Heart left ventricle (tissue), 16 donors: ENCODE measurements at regions not wholly inside any gene's neighbourhood (a gene's known extent, or its start where the extent isn't known, plus 50 kb on each side); places are given as distances from the start of the nearest gene placed in this dataset.

Experiments
- ATAC-seq, 4 donors: fragments of 200-7000 bp; cut with Tn5 transposase; one replicate each; pipeline ENCODE4 v1.9.1; 2020 to 2022; ENCODE audit warnings: moderate library complexity in 4 of 4, mild to moderate bottlenecking in 3 of 4, moderate number of reproducible peaks in 1 of 4
- DNase-seq, 5 donors: peaks; one replicate each; pipeline ENCODE4 v3.0.0-alpha.2; 2020
- H3K27ac ChIP-seq, 12 donors: fragments of 200-600 bp; sonication (generic) in 4 of 12; one replicate each; pipeline versions ENCODE4 v1.5.0 to v1.8.0; 2016 to 2022; ENCODE audit warnings: mild to moderate bottlenecking in 2 of 12
- H3K27me3 ChIP-seq, 9 donors: fragments of 200-600 bp; sonication (generic) in 2 of 9; one replicate each; pipeline versions ENCODE4 v1.5.1 to v1.8.0; 2016 to 2022; ENCODE audit warnings: mild to moderate bottlenecking in 3 of 9
- H3K36me3 ChIP-seq, 9 donors: fragments of 200-600 bp; sonication (generic) in 2 of 9; one replicate each; pipeline versions ENCODE4 v1.5.0 to v1.8.0; 2018 to 2022; ENCODE audit warnings: mild to moderate bottlenecking in 2 of 9
- H3K4me1 ChIP-seq, 12 donors: fragments of 200-600 bp; sonication (generic) in 4 of 12; one replicate each; pipeline versions ENCODE4 v1.5.0 to v1.8.0; 2016 to 2022; ENCODE audit warnings: mild to moderate bottlenecking in 3 of 12
- H3K4me3 ChIP-seq, 12 donors: fragments of 200-600 bp; sonication (generic) in 4 of 12; one replicate each; pipeline versions ENCODE4 v1.5.0 to v1.8.0; 2017 to 2022; ENCODE audit warnings: mild to moderate bottlenecking in 9 of 12, moderate library complexity in 4 of 12
- H3K9me3 ChIP-seq, 12 donors: fragments of 200-600 bp; sonication (generic) in 4 of 12; one replicate each; pipeline versions ENCODE4 v1.5.0 to v1.8.0; 2016 to 2022; ENCODE audit warnings: mild to moderate bottlenecking in 1 of 12
- CTCF ChIP-seq, 12 donors: fragments of 200-600 bp; sonication (generic) in 4 of 12; IDR thresholded peaks; one replicate each; pipeline versions ENCODE4 v1.5.0 to v1.8.0; 2018 to 2022; ENCODE audit warnings: antibody characterized with exemption in 12 of 12, mild to moderate bottlenecking in 5 of 12
- POLR2A ChIP-seq, 2 donors: fragments of 450-650 bp; IDR thresholded peaks; one replicate each; pipeline ENCODE4 v1.6.1; 2017; ENCODE audit warnings: antibody characterized with exemption in 2 of 2, mild to moderate bottlenecking in 2 of 2, moderate library complexity in 2 of 2
- WGBS, 4 donors: extraction: QIAGEN DNeasy Blood & Tissue Kit in 2 of 4; methylation state at CpG; one replicate each; pipeline versions ENCODE4 v1.1.5 to v1.1.7; 2013 to 2018; 5-methylcytosine and 5-hydroxymethylcytosine counted together
- intact Hi-C, 10 donors: fragments of 100-400 bp; cut with DNase I; formaldehyde crosslinking; loops; one replicate each; pipeline versions ENCODE4 v1.11.1 to v1.14.2; 2022
- donor health status: ischemic (EF 13 %, LVEDD 7.1; RV severe dilation, severe dysfunction).
- donor health status: healthy with polysubstance abuse.
- donor health status: DM: no; HTN: yes; CAD: no.
- donor health status: DM: no; HTN: no; CAD: no.
- donor health status: ischemic (EF 25% LVEDD 6.9; RV normal size, moderate dysfunction).
- donor health status: ischemic (EF 25% LVEDD 5.7; RV mildly dilated, moderate dysfunction).
- donor health status: healthy.
- donor health status: DM: yes; HTN: yes; CAD: no.
- donor health status: ischemic (EF 35%, LVEDD 5.7; RV mildly dilated, moderate dysfunction).
- donor health status: nonischemic (EF 11% LVEDD 7.7; RV severe dilation, severe dysfunction).
- donor health status: DM: yes; HTN: yes; CAD: no.
- donor health status: PGD.
- donor health status: ischemic (EF 29% LVEDD 5.4; RV normal size, mild dysfunction).
- donor health status: nonischemic (EF 23%, LVEDD 6.1; RV moderate dilation, normal function).

GRCh38 chrX:1792636-1793035, 177.8 kb downstream of the ASMT start:
- TF ChIP-seq POLR2A (IDR thresholded peaks at IDR 0.05) (no peak), CTCF (IDR thresholded peaks at IDR 0.05) (no peak)
- no peaks in the 10 kb centered on the region for H3K4me1 ChIP-seq
- WGBS, 4 donors: 57 to 79% (median 69%) methylated on average over 1 of the region's 1 CpG
- no peaks in the 10 kb centered on the region for H3K27me3 ChIP-seq
- intact Hi-C loops: no loop called here
- no peak overlapping the region for H3K4me3 ChIP-seq
- H3K36me3 ChIP-seq: no peaks in the 10 kb centered on the region
- no peaks in the 10 kb centered on the region for H3K9me3 ChIP-seq
- DNase-seq (no peak), ATAC-seq (no peak)
- H3K27ac ChIP-seq: no peak overlapping the region

GRCh38 chrX:1794586-1794985, 179.7 kb downstream of the ASMT start:
- WGBS, 4 donors: 71 to 85% (median 80%) methylated on average over 8 to 9 of the region's 9 CpGs
- no peak for DNase-seq

DNA sequence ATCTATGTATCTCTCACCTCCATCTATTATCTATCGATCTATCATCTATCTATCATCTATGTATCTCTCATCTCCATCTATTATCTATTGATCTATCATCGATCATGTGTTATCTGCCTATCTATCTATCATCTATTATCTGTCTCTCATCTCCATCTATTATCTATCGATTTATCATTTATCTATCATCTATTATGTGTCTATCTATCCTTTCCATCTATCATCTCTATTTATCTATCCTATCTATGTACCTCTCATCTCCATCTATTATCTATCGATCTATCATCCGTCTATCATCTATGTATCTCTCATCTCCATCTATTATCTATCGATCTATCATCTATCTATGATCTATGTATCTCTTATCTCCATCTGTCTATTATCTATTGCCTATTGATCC, 188.1 kb downstream of the ASMT start:
- 90 to 94% (median 91%) methylated on average over 6 of the region's 6 CpGs for WGBS, 4 donors
- no peak for DNase-seq
- H3K4me3 ChIP-seq: no peak overlapping the region
- intact Hi-C loops: no loop called here
- ATAC-seq: no peak
- no peaks in the 10 kb centered on the region for H3K9me3 ChIP-seq
- no peak for TF ChIP-seq POLR2A (IDR thresholded peaks at IDR 0.05)
- no peak for TF ChIP-seq CTCF (IDR thresholded peaks at IDR 0.05)
- no peaks in the 10 kb centered on the region for H3K36me3 ChIP-seq
- no peaks in the 10 kb centered on the region for H3K4me1 ChIP-seq
- peaks cover 0 to 6% (median 0%) of the 10 kb centered on the region in 9 donors for H3K27me3 ChIP-seq
- no peak overlapping the region for H3K27ac ChIP-seq

More at GRCh38 chrX:1794586-1794985, 179.7 kb downstream of the ASMT start:
- no peaks in the 10 kb centered on the region for H3K4me1 ChIP-seq
- no peaks in the 10 kb centered on the region for H3K36me3 ChIP-seq
- no peaks in the 10 kb centered on the region for H3K27me3 ChIP-seq
- ATAC-seq: no peak
- intact Hi-C loops: no loop called here
- H3K9me3 ChIP-seq: no peaks in the 10 kb centered on the region
- no peak overlapping the region for H3K4me3 ChIP-seq
- no peak for TF ChIP-seq POLR2A (IDR thresholded peaks at IDR 0.05)
- TF ChIP-seq CTCF (IDR thresholded peaks at IDR 0.05): no peak
- H3K27ac ChIP-seq: no peak overlapping the region

- Histone ChIP-seq H3K4me1 (no peaks in the 10 kb centered on the region), H3K27ac (no peak overlapping the region), H3K27me3 (peaks cover 0 to 12% (median 0%) of the 10 kb centered on the region in 9 donors), H3K36me3 (no peaks in the 10 kb centered on the region), H3K9me3 (no peaks in the 10 kb centered on the region), H3K4me3 (no peak overlapping the region)
- TF ChIP-seq POLR2A (IDR thresholded peaks at IDR 0.05) (no peak), CTCF (IDR thresholded peaks at IDR 0.05) (no peak)
- DNase-seq (no peak), ATAC-seq (no peak)
- WGBS, 4 donors: 68 to 91% (median 80%) methylated on average over 3 of the region's 3 CpGs
- intact Hi-C loops: no loop called here
These were observed 188.9 kb downstream of the ASMT start for GRCh38 chrX:1803741-1804140.
